ENCODE measurements at regions not wholly inside any gene's neighbourhood (a gene's known extent, or its start where the extent isn't known, plus 50 kb on each side); places are given as distances from the start of the nearest gene placed in this dataset.
A peak's percentile ranks its signal among the peaks of the same experiment; 100 is the strongest.

GRCh38 chr3:159565313-159565712 is 423.3 kb upstream of the IL12A start:
- H3K4me1 ChIP-seq (ENCODE audit: low read depth, poor library complexity, severe bottlenecking), result no peaks in the 10 kb centered on the region
- no peaks in the 10 kb centered on the region for H3K36me3 ChIP-seq (ENCODE audit: insufficient read depth)
- no peaks in the 10 kb centered on the region for H3K79me2 ChIP-seq (ENCODE audit: insufficient read depth, low read depth)
- no peaks in the 10 kb centered on the region for H4K20me1 ChIP-seq (ENCODE audit: insufficient read depth)
- H3K27ac ChIP-seq, result no peak overlapping the region
- no peak overlapping the region for H3K4me2 ChIP-seq
- TF ChIP-seq, protein P1, sequence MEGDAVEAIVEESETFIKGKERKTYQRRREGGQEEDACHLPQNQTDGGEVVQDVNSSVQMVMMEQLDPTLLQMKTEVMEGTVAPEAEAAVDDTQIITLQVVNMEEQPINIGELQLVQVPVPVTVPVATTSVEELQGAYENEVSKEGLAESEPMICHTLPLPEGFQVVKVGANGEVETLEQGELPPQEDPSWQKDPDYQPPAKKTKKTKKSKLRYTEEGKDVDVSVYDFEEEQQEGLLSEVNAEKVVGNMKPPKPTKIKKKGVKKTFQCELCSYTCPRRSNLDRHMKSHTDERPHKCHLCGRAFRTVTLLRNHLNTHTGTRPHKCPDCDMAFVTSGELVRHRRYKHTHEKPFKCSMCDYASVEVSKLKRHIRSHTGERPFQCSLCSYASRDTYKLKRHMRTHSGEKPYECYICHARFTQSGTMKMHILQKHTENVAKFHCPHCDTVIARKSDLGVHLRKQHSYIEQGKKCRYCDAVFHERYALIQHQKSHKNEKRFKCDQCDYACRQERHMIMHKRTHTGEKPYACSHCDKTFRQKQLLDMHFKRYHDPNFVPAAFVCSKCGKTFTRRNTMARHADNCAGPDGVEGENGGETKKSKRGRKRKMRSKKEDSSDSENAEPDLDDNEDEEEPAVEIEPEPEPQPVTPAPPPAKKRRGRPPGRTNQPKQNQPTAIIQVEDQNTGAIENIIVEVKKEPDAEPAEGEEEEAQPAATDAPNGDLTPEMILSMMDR (conservative IDR thresholded peaks at IDR 0.05; ENCODE audit: low read depth, low read length), result no peak
- H3K9ac ChIP-seq, result no peak overlapping the region
- no peak overlapping the region for H3K4me3 ChIP-seq (IDR thresholded peaks at IDR 0.05; ENCODE audit: insufficient read depth, low read depth, low read length)
- no peaks in the 10 kb centered on the region for H3K27me3 ChIP-seq (ENCODE audit: insufficient read depth, low read depth)
- no peak overlapping the region for H2AFZ ChIP-seq (ENCODE audit: low read depth)

- Histone ChIP-seq H3K79me2 (ENCODE audit: insufficient read depth, low read depth) (no peaks in the 10 kb centered on the region), H3K4me2 (no peak overlapping the region), H2AFZ (ENCODE audit: low read depth) (no peak overlapping the region), H3K9ac (no peak overlapping the region), H3K27ac (no peak overlapping the region), H3K27me3 (ENCODE audit: insufficient read depth, low read depth) (no peaks in the 10 kb centered on the region), H4K20me1 (ENCODE audit: insufficient read depth) (no peaks in the 10 kb centered on the region), H3K4me1 (ENCODE audit: low read depth, poor library complexity, severe bottlenecking) (no peaks in the 10 kb centered on the region), H3K4me3 (IDR thresholded peaks at IDR 0.05; ENCODE audit: insufficient read depth, low read depth, low read length) (no peak overlapping the region), H3K36me3 (ENCODE audit: insufficient read depth) (no peaks in the 10 kb centered on the region)
- TF ChIP-seq, protein P1 (conservative IDR thresholded peaks at IDR 0.05; ENCODE audit: low read depth, low read length), result no peak
Observed at GRCh38 chr3:159583662-159584061, 405.0 kb upstream of the IL12A start.

- Histone ChIP-seq H3K79me2 (ENCODE audit: insufficient read depth, low read depth) (no peaks in the 10 kb centered on the region), H3K9ac (no peak overlapping the region), H3K4me1 (ENCODE audit: low read depth, poor library complexity, severe bottlenecking) (no peaks in the 10 kb centered on the region), H3K36me3 (ENCODE audit: insufficient read depth) (no peaks in the 10 kb centered on the region), H3K4me2 (no peak overlapping the region), H3K27me3 (ENCODE audit: insufficient read depth, low read depth) (no peaks in the 10 kb centered on the region), H4K20me1 (ENCODE audit: insufficient read depth) (no peaks in the 10 kb centered on the region), H3K27ac (no peak overlapping the region), H2AFZ (ENCODE audit: low read depth) (no peak overlapping the region), H3K4me3 (IDR thresholded peaks at IDR 0.05; ENCODE audit: insufficient read depth, low read depth, low read length) (no peak overlapping the region)
- TF ChIP-seq, protein P1 (conservative IDR thresholded peaks at IDR 0.05; ENCODE audit: low read depth, low read length), result no peak
Observed at GRCh38 chr3:159584421-159584820, 404.2 kb upstream of the IL12A start.

DNA sequence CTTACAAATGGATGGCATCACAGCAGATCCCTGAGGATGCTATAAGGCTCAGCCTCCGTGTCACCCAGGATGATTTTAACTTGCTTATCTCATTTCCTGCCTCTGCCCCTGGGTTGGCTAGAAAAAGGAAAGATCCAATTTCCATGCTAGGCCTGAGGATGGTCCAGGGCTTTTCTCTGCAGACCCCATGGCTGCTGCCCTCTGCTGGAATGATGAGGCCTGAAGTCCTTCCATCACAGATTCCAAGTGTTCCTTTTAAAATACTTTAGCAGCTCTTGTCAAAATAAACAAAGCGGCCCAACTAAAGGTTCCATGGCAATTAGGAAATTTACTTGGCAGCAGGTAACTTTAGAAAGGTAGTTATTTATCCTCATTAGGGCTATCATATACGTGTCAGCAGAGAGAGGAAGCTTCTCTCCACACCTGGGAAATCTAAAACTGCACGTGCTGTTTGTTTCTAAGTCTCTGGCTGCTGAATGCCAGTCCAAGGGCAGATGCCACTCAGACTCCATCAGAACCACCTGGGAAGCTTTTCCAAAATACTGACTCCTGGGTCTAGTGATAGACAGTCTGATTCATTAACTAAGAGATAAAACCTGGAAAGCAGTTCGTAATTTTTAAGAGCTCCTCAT is 401.9 kb upstream of the IL12A start:
- Histone ChIP-seq H3K27me3 (ENCODE audit: insufficient read depth, low read depth) (no peaks in the 10 kb centered on the region), H3K9ac (no peak overlapping the region), H3K27ac (no peak overlapping the region), H3K4me1 (ENCODE audit: low read depth, poor library complexity, severe bottlenecking) (no peaks in the 10 kb centered on the region), H3K79me2 (ENCODE audit: insufficient read depth, low read depth) (no peaks in the 10 kb centered on the region), H3K36me3 (ENCODE audit: insufficient read depth) (no peaks in the 10 kb centered on the region), H2AFZ (ENCODE audit: low read depth) (no peak overlapping the region), H3K4me3 (IDR thresholded peaks at IDR 0.05; ENCODE audit: insufficient read depth, low read depth, low read length) (no peak overlapping the region), H4K20me1 (ENCODE audit: insufficient read depth) (no peaks in the 10 kb centered on the region), H3K4me2 (no peak overlapping the region)
- TF ChIP-seq, protein P1 (conservative IDR thresholded peaks at IDR 0.05; ENCODE audit: low read depth, low read length), result peak; percentile 39; the same call in 1 of the 2 replicates

Data from KMS-11 (cell line).